H1 (cell line): ENCODE measurements at regions not wholly inside any gene's neighbourhood (a gene's known extent, or its start where the extent isn't known, plus 50 kb on each side); places are given as distances from the start of the nearest gene placed in this dataset.

Experiments
- CHD1 ChIP-seq: IDR thresholded peaks from 2 replicates; pipeline ENCODE4 v1.6.1; 2012; ENCODE audit warnings: low read depth, low read length, improper control_type of control experiment
- GABPA ChIP-seq: IDR thresholded peaks from 2 replicates; pipeline ENCODE4 v1.6.1; 2011; ENCODE audit warnings: mild to moderate bottlenecking, low read length, moderate library complexity, borderline replicate concordance; ENCODE audit not compliant: insufficient read depth
- JUND ChIP-seq: IDR thresholded peaks from 2 replicates; pipeline ENCODE4 v1.6.1; 2011; ENCODE audit warnings: mild to moderate bottlenecking, improper control_type of control experiment, low read length
- MAFK ChIP-seq: IDR thresholded peaks from 2 replicates; pipeline ENCODE4 v1.6.1; 2012; ENCODE audit warnings: low read depth, mild to moderate bottlenecking, improper control_type of control experiment, low read length
- POLR2A ChIP-seq, 2 experiments: IDR thresholded peaks; 1 replicate in 1 of 2; 2 replicates in 1 of 2; pipeline ENCODE4 v1.6.1; 2011; ENCODE audit warnings: low read depth in 2 of 2, low read length in 2 of 2, mild to moderate bottlenecking in 2 of 2; ENCODE audit errors: control extremely low read depth in 1 of 2
- RAD21 ChIP-seq, 2 experiments: IDR thresholded peaks in 1 of 2; conservative IDR thresholded peaks in 1 of 2; 2 replicates each; pipeline ENCODE4 v1.6.1; 2011; ENCODE audit warnings: low read depth in 2 of 2, low read length in 2 of 2, improper control_type of control experiment in 1 of 2, inconsistent platforms in 1 of 2, mild to moderate bottlenecking in 1 of 2, moderate library complexity in 1 of 2
- TF ChIP-seq, protein P1 (sequence below), 3 experiments: IDR thresholded peaks; 1 replicate in 2 of 3; 2 replicates in 1 of 3; pipeline versions ENCODE4 v1.5.1 to v1.6.1; 2011; ENCODE audit warnings: low read length in 3 of 3, mild to moderate bottlenecking in 3 of 3, inconsistent platforms in 2 of 3, low read depth in 1 of 3, moderate library complexity in 1 of 3; ENCODE audit not compliant: insufficient read depth in 1 of 3; ENCODE audit errors: control extremely low read depth in 1 of 3
- TF ChIP-seq, protein P2 (sequence below): IDR thresholded peaks from 2 replicates; pipeline ENCODE4 v1.6.1; 2012; ENCODE audit warnings: inconsistent platforms

DNA sequence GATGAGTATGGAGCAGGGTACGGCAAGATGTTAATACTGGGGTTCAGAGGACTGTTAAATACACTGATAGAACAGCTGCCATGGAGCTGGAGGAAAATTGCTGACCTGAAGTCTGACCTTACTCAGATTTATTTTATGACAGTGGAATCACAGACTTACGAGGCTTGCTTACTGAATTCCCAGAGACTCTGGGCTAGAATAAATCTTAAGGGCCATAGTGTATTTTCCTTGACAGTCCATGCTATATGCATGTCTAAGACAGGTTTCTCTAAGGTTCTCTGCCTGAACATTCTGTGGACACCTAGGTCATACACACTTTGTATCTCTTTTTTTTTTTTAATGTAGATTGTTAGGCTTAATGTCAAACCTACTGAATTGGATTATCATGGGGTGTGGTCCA, 633.2 kb upstream of the ACTRT1 start:
- no peak for TF ChIP-seq CHD1
- TF ChIP-seq POLR2A (IDR thresholded peaks at IDR 0.05; ENCODE audit: control extremely low read depth in 1 of 2, low read depth in 2 of 2, low read length in 2 of 2): no peak
- no peak for TF ChIP-seq GABPA
- TF ChIP-seq, protein P1, sequence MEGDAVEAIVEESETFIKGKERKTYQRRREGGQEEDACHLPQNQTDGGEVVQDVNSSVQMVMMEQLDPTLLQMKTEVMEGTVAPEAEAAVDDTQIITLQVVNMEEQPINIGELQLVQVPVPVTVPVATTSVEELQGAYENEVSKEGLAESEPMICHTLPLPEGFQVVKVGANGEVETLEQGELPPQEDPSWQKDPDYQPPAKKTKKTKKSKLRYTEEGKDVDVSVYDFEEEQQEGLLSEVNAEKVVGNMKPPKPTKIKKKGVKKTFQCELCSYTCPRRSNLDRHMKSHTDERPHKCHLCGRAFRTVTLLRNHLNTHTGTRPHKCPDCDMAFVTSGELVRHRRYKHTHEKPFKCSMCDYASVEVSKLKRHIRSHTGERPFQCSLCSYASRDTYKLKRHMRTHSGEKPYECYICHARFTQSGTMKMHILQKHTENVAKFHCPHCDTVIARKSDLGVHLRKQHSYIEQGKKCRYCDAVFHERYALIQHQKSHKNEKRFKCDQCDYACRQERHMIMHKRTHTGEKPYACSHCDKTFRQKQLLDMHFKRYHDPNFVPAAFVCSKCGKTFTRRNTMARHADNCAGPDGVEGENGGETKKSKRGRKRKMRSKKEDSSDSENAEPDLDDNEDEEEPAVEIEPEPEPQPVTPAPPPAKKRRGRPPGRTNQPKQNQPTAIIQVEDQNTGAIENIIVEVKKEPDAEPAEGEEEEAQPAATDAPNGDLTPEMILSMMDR (IDR thresholded peaks at IDR 0.05; ENCODE audit: control extremely low read depth in 1 of 3, insufficient read depth in 1 of 3, low read depth in 1 of 3, low read length in 3 of 3): no peak
- TF ChIP-seq RAD21 (IDR thresholded peaks at IDR 0.05 in 1 of 2, conservative IDR thresholded peaks at IDR 0.05 in 1 of 2; ENCODE audit: low read depth in 2 of 2, low read length in 2 of 2): no peak
- no peak for TF ChIP-seq MAFK
- no peak for TF ChIP-seq JUND
- TF ChIP-seq, protein P2, sequence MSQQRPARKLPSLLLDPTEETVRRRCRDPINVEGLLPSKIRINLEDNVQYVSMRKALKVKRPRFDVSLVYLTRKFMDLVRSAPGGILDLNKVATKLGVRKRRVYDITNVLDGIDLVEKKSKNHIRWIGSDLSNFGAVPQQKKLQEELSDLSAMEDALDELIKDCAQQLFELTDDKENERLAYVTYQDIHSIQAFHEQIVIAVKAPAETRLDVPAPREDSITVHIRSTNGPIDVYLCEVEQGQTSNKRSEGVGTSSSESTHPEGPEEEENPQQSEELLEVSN: no peak
